DND-41 (cell line): ENCODE measurements at regions not wholly inside any gene's neighbourhood (a gene's known extent, or its start where the extent isn't known, plus 50 kb on each side); places are given as distances from the start of the nearest gene placed in this dataset.

Experiments used
- EZH2 ChIP-seq: IDR thresholded peaks from 3 replicates; pipeline ENCODE4 v1.6.1; 2012; ENCODE audit warnings: borderline replicate concordance, low read depth, mild to moderate bottlenecking, moderate library complexity, low read length, inconsistent platforms; ENCODE audit not compliant: severe bottlenecking
- TF ChIP-seq, protein P1 (sequence below): IDR thresholded peaks from 2 replicates; pipeline ENCODE4 v1.5.1; 2012; ENCODE audit warnings: borderline replicate concordance, low read length, moderate library complexity, mild to moderate bottlenecking; ENCODE audit not compliant: poor library complexity, severe bottlenecking; ENCODE audit errors: extremely low read depth

DNA sequence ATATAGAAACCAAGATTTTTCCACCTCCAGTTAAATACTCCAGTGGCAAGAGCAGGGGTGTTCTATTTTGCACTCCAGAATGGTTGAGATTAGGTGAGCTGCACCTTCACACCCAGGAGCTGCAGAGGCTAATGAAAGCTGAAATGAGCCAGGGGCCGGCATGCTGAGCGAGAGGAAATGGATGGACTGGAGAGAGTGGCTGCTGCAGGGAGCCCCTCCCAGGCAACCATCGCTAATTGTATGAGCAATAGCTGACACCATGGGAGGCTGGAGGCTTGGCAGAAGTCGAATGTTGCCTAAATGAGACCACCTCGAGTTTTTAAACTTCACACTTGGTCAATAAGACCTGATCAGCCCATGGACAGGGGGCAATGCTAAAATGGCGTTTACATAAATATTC is 301.8 kb upstream of the TMPO start:
- TF ChIP-seq, protein P1, sequence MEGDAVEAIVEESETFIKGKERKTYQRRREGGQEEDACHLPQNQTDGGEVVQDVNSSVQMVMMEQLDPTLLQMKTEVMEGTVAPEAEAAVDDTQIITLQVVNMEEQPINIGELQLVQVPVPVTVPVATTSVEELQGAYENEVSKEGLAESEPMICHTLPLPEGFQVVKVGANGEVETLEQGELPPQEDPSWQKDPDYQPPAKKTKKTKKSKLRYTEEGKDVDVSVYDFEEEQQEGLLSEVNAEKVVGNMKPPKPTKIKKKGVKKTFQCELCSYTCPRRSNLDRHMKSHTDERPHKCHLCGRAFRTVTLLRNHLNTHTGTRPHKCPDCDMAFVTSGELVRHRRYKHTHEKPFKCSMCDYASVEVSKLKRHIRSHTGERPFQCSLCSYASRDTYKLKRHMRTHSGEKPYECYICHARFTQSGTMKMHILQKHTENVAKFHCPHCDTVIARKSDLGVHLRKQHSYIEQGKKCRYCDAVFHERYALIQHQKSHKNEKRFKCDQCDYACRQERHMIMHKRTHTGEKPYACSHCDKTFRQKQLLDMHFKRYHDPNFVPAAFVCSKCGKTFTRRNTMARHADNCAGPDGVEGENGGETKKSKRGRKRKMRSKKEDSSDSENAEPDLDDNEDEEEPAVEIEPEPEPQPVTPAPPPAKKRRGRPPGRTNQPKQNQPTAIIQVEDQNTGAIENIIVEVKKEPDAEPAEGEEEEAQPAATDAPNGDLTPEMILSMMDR, result no peak
- no peak for TF ChIP-seq EZH2
